ENCODE measurements at regions not wholly inside any gene's neighbourhood (a gene's known extent, or its start where the extent isn't known, plus 50 kb on each side); places are given as distances from the start of the nearest gene placed in this dataset.

GRCh38 chrX:27276751-27277150, 186.4 kb downstream of the PPP4R3C start:
- no peak overlapping the region for H3K27ac ChIP-seq (ENCODE audit: low read depth in 1 of 2, low read length in 1 of 2)
- TF ChIP-seq CTCF (IDR thresholded peaks at IDR 0.05; ENCODE audit: control extremely low read depth, extremely low read depth): no peak
- ATAC-seq (ENCODE audit: insufficient read depth, low FRiP score) (no peak), DNase-seq (no peak)
- no peaks in the 10 kb centered on the region for H3K36me3 ChIP-seq (ENCODE audit: control insufficient read depth in 4 of 4, insufficient read depth in 4 of 4, low read length in 4 of 4)
- no peaks in the 10 kb centered on the region for H3K27me3 ChIP-seq (ENCODE audit: control insufficient read depth in 3 of 3, insufficient read depth in 3 of 3, low read length in 2 of 3)
- H3K4me1 ChIP-seq (ENCODE audit: control insufficient read depth in 5 of 5, insufficient read depth in 5 of 5, low read length in 5 of 5): no peaks in the 10 kb centered on the region
- H3K9me3 ChIP-seq (ENCODE audit: control insufficient read depth in 4 of 4, insufficient read depth in 3 of 4, low read length in 3 of 4): peaks cover 0 to 7% (median 0%) of the 10 kb centered on the region in 4 donors
- no peak overlapping the region for H3K9ac ChIP-seq (ENCODE audit: insufficient read depth in 1 of 2, low read length in 2 of 2)
- 71 to 84% methylated on average over 5 of the region's 5 CpGs for WGBS, 2 donors
- H3K4me3 ChIP-seq: no peak overlapping the region

GRCh38 chrX:27254656-27255055, 208.5 kb downstream of the PPP4R3C start:
- Histone ChIP-seq H3K9ac (ENCODE audit: insufficient read depth in 1 of 2, low read length in 2 of 2) (no peak overlapping the region), H3K36me3 (ENCODE audit: control insufficient read depth in 4 of 4, insufficient read depth in 4 of 4, low read length in 4 of 4) (no peaks in the 10 kb centered on the region), H3K27ac (ENCODE audit: low read depth in 1 of 2, low read length in 1 of 2) (no peak overlapping the region), H3K9me3 (ENCODE audit: control insufficient read depth in 4 of 4, insufficient read depth in 3 of 4, low read length in 3 of 4) (no peaks in the 10 kb centered on the region), H3K4me1 (ENCODE audit: control insufficient read depth in 5 of 5, insufficient read depth in 5 of 5, low read length in 5 of 5) (no peaks in the 10 kb centered on the region), H3K4me3 (no peak overlapping the region), H3K27me3 (ENCODE audit: control insufficient read depth in 3 of 3, insufficient read depth in 3 of 3, low read length in 2 of 3) (no peaks in the 10 kb centered on the region)
- DNase-seq (no peak), ATAC-seq (ENCODE audit: insufficient read depth, low FRiP score) (no peak)
- TF ChIP-seq CTCF (IDR thresholded peaks at IDR 0.05; ENCODE audit: control extremely low read depth, extremely low read depth): no peak

DNA sequence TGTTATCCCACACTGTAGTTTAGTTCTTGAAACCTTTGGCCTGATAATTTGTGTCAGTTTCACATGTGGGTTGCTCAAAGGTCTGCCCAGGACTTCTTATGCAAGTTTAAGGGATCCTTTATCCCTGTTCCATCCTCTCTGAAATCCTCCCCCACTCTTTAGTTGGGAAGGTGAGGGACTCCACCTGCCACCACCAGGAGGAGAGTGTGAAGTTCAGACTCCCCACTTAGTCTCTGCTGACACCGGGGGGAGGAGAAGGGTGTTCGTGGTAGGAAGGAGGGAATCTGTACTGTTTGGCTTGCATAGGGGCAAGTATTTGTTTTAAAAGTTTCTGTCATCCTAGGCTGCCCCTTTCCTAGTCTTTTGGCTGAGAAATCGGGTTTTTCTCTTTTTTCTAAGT, 211.8 kb downstream of the PPP4R3C start:
- Histone ChIP-seq H3K9me3 (ENCODE audit: control insufficient read depth in 4 of 4, insufficient read depth in 3 of 4, low read length in 3 of 4) (no peaks in the 10 kb centered on the region), H3K27me3 (ENCODE audit: control insufficient read depth in 3 of 3, insufficient read depth in 3 of 3, low read length in 2 of 3) (no peaks in the 10 kb centered on the region), H3K27ac (ENCODE audit: low read depth in 1 of 2, low read length in 1 of 2) (no peak overlapping the region), H3K4me3 (no peak overlapping the region), H3K36me3 (ENCODE audit: control insufficient read depth in 4 of 4, insufficient read depth in 4 of 4, low read length in 4 of 4) (no peaks in the 10 kb centered on the region), H3K9ac (ENCODE audit: insufficient read depth in 1 of 2, low read length in 2 of 2) (no peak overlapping the region), H3K4me1 (ENCODE audit: control insufficient read depth in 5 of 5, insufficient read depth in 5 of 5, low read length in 5 of 5) (no peaks in the 10 kb centered on the region)
- ATAC-seq (ENCODE audit: insufficient read depth, low FRiP score): no peak
- DNase-seq: no peak
- WGBS, 2 donors: 37 to 80% methylated on average over 3 of the region's 3 CpGs
- no peak for TF ChIP-seq CTCF (IDR thresholded peaks at IDR 0.05; ENCODE audit: control extremely low read depth, extremely low read depth)

DNA sequence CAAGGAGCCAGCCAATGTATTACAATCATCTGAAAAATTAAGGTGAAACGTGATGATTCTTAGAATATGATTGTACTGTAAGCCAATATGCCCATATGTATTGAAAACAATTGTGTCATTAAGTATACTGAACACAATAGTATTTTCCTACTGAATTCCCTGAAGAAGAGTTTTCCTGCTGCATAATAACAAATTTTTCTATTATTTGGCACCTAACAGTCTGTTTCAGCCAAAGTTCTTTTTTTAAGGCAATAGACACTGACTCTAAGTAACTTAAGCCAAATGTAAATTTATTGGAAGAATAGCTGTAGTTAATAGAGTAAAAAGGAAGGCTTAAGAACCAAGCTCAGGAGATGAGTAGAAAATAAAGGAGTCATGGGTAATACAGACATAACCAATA, 220.6 kb downstream of the PPP4R3C start:
- no peak for TF ChIP-seq CTCF (IDR thresholded peaks at IDR 0.05; ENCODE audit: control extremely low read depth, extremely low read depth)

More for the DNA sequence above, 220.6 kb downstream of the PPP4R3C start:
- Histone ChIP-seq H3K4me1 (ENCODE audit: control insufficient read depth in 5 of 5, insufficient read depth in 5 of 5, low read length in 5 of 5) (no peaks in the 10 kb centered on the region), H3K9ac (ENCODE audit: insufficient read depth in 1 of 2, low read length in 2 of 2) (no peak overlapping the region), H3K4me3 (no peak overlapping the region), H3K36me3 (ENCODE audit: control insufficient read depth in 4 of 4, insufficient read depth in 4 of 4, low read length in 4 of 4) (no peaks in the 10 kb centered on the region), H3K27me3 (ENCODE audit: control insufficient read depth in 3 of 3, insufficient read depth in 3 of 3, low read length in 2 of 3) (no peaks in the 10 kb centered on the region), H3K9me3 (ENCODE audit: control insufficient read depth in 4 of 4, insufficient read depth in 3 of 4, low read length in 3 of 4) (peaks cover 0 to 8% (median 0%) of the 10 kb centered on the region in 4 donors), H3K27ac (ENCODE audit: low read depth in 1 of 2, low read length in 1 of 2) (no peak overlapping the region)
- 32 to 63% methylated on average over 1 of the region's 1 CpG for WGBS, 2 donors
- DNase-seq (no peak), ATAC-seq (ENCODE audit: insufficient read depth, low FRiP score) (no peak)
